OCI-LY7 (cell line): ENCODE measurements at regions not wholly inside any gene's neighbourhood (a gene's known extent, or its start where the extent isn't known, plus 50 kb on each side); places are given as distances from the start of the nearest gene placed in this dataset.

Experiments
- CTCF ChIP-seq: fragments of 200-600 bp; sonication (generic); conservative IDR thresholded peaks from 2 replicates; pipeline ENCODE4 v1.5.1; 2014; ENCODE audit warnings: mild to moderate bottlenecking, antibody characterized with exemption, low read length, moderate library complexity, mixed read lengths
- EZH2phosphoT487 ChIP-seq: fragments of 200-600 bp; sonication (generic); IDR thresholded peaks from 2 replicates; pipeline ENCODE4 v1.6.1; 2018; ENCODE audit warnings: low read depth, borderline replicate concordance, mild to moderate bottlenecking, mixed run types, antibody characterized with exemption, low read length, moderate library complexity, mixed read lengths

- TF ChIP-seq CTCF (no peak), EZH2phosphoT487 (no peak)
These were observed 78.9 kb upstream of the FLT1 start for GRCh38 chr13:28573595-28574373.
